CD8-positive, alpha-beta memory T cell (primary cell): ENCODE measurements at regions not wholly inside any gene's neighbourhood (a gene's known extent, or its start where the extent isn't known, plus 50 kb on each side); places are given as distances from the start of the nearest gene placed in this dataset.

ENCODE experiments used
- CTCF ChIA-PET: fragments of 350-600 bp; sonication (Branson Sonifier 250); formaldehyde crosslinking; loops from one replicate; lab custom pipeline; 2021; ENCODE audit warnings: antibody characterized with exemption; lab: Charles Lee
- POLR2A ChIA-PET: fragments of 350-600 bp; sonication (Branson Sonifier 250); formaldehyde crosslinking; loops from one replicate; lab custom pipeline; 2021; ENCODE audit warnings: antibody characterized with exemption; lab: Charles Lee
- DNase-seq, 5 donors: peaks; one replicate each; pipeline versions ENCODE4 v3.0.0 to v3.0.0-alpha.2; 2020 to 2022; ENCODE audit warnings: mixed read lengths in 1 of 5
- H3K27ac ChIP-seq: one replicate; pipeline ENCODE4 v1.7.0; 2013; ENCODE audit warnings: low read depth, mild to moderate bottlenecking, low read length, moderate library complexity
- H3K27me3 ChIP-seq: 2 replicates; pipeline ENCODE4 v1.7.0; 2013; ENCODE audit warnings: low read length, mild to moderate bottlenecking; ENCODE audit not compliant: insufficient read depth, poor library complexity, severe bottlenecking
- H3K36me3 ChIP-seq: 2 replicates; pipeline ENCODE4 v1.7.0; 2013; ENCODE audit warnings: mild to moderate bottlenecking, low read length, moderate library complexity; ENCODE audit not compliant: insufficient read depth
- H3K4me1 ChIP-seq: 2 replicates; pipeline ENCODE4 v1.7.0; 2013; ENCODE audit warnings: mild to moderate bottlenecking, low read length, moderate library complexity; ENCODE audit not compliant: insufficient read depth
- H3K4me3 ChIP-seq: 2 replicates; pipeline ENCODE4 v1.7.0; 2013; ENCODE audit warnings: mild to moderate bottlenecking, low read length
- H3K9me3 ChIP-seq: 2 replicates; pipeline ENCODE4 v1.7.0; 2013; ENCODE audit warnings: mild to moderate bottlenecking, low read length
- H3K27ac Mint-ChIP-seq, 8 donors: one replicate each; pipeline ENCODE4 v1.8.0; 2020 to 2021; ENCODE audit warnings: mixed read lengths in 8 of 8, mild to moderate bottlenecking in 6 of 8, inconsistent platforms in 3 of 8, moderate library complexity in 3 of 8
- H3K27me3 Mint-ChIP-seq, 2 donors: one replicate each; pipeline ENCODE4 v1.8.0; 2020 to 2021; ENCODE audit warnings: mixed read lengths in 2 of 2, mild to moderate bottlenecking in 1 of 2, moderate library complexity in 1 of 2
- H3K36me3 Mint-ChIP-seq, 3 donors: one replicate each; pipeline ENCODE4 v1.8.0; 2020 to 2021; ENCODE audit warnings: mixed read lengths in 3 of 3, inconsistent platforms in 1 of 3, mild to moderate bottlenecking in 1 of 3
- H3K4me1 Mint-ChIP-seq, 3 donors: one replicate each; pipeline ENCODE4 v1.8.0; 2020 to 2021; ENCODE audit warnings: mixed read lengths in 3 of 3, inconsistent platforms in 1 of 3, mild to moderate bottlenecking in 1 of 3
- H3K4me3 Mint-ChIP-seq, 7 donors: one replicate each; pipeline ENCODE4 v1.8.0; 2020 to 2021; ENCODE audit warnings: mixed read lengths in 7 of 7, mild to moderate bottlenecking in 6 of 7, moderate library complexity in 4 of 7, inconsistent platforms in 2 of 7
- H3K9me3 Mint-ChIP-seq, 5 donors: one replicate each; pipeline ENCODE4 v1.8.0; 2020 to 2022; ENCODE audit warnings: mixed read lengths in 5 of 5, mild to moderate bottlenecking in 3 of 5, moderate library complexity in 2 of 5, inconsistent platforms in 1 of 5

- ChIA-PET POLR2A (no interaction called here), CTCF (no interaction called here)
- Mint-ChIP-seq H3K27ac (no peak overlapping the region), H3K36me3 (peaks cover 0 to 5% (median 0%) of the 10 kb centered on the region in 3 donors), H3K4me3 (peak overlapping the region in 1 of 7 donors; percentile 21), H3K27me3 (no peaks in the 10 kb centered on the region), H3K4me1 (peaks cover 0 to 4% (median 0%) of the 10 kb centered on the region in 3 donors), H3K9me3 (peaks cover 0 to 2% (median 0%) of the 10 kb centered on the region in 5 donors)
- Histone ChIP-seq H3K36me3 (no peaks in the 10 kb centered on the region), H3K27ac (no peak overlapping the region), H3K9me3 (no peaks in the 10 kb centered on the region), H3K4me1 (no peaks in the 10 kb centered on the region), H3K4me3 (no peak overlapping the region), H3K27me3 (no peaks in the 10 kb centered on the region)
- no peak for DNase-seq
Measured at GRCh38 chr11:112886434-112887370, 74.5 kb upstream of the NCAM1 start.

DNA sequence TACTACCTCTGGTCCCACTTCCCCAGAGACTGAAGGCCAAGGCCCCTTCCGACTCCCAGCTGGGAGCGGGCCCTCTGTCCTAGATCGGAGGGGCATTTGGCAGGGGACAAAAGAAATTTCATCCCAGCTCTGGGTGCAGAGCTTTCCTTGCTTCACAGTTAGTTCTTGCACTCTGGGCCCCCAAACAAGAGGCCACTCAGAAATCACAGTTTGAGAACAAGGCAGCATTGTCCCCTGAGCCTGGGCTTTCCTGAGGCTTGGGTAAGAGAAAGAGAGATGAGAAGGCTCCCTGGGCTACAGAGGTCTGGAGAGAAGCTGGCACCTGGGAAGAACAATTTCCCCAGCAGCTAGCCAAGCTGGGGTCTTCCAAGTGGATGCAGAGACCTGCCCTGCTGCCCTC, 71.8 kb upstream of the NCAM1 start:
- ChIA-PET CTCF (no interaction called here), POLR2A (no interaction called here)
- Histone ChIP-seq H3K4me1 (no peaks in the 10 kb centered on the region), H3K36me3 (no peaks in the 10 kb centered on the region), H3K4me3 (no peak overlapping the region), H3K9me3 (no peaks in the 10 kb centered on the region), H3K27me3 (no peaks in the 10 kb centered on the region), H3K27ac (no peak overlapping the region)
- Mint-ChIP-seq H3K27me3 (peaks cover 3 to 7% of the 10 kb centered on the region in 2 donors), H3K27ac (no peak overlapping the region), H3K4me1 (peaks cover 0 to 3% (median 0%) of the 10 kb centered on the region in 3 donors), H3K4me3 (no peak overlapping the region), H3K36me3 (peaks cover 0 to 5% (median 0%) of the 10 kb centered on the region in 3 donors), H3K9me3 (peaks cover 0 to 2% (median 0%) of the 10 kb centered on the region in 5 donors)
- DNase-seq: no peak

GRCh38 chr11:112899235-112900006, 61.8 kb upstream of the NCAM1 start:
- Histone ChIP-seq H3K27me3 (no peaks in the 10 kb centered on the region), H3K4me1 (no peaks in the 10 kb centered on the region), H3K27ac (no peak overlapping the region), H3K4me3 (no peak overlapping the region), H3K9me3 (no peaks in the 10 kb centered on the region), H3K36me3 (no peaks in the 10 kb centered on the region)
- no peak overlapping the region for H3K27ac Mint-ChIP-seq
- peaks cover 0 to 6% (median 0%) of the 10 kb centered on the region in 5 donors for H3K9me3 Mint-ChIP-seq
- CTCF ChIA-PET: no interaction called here
- no peak overlapping the region for H3K4me3 Mint-ChIP-seq
- peaks cover 0 to 4% (median 3%) of the 10 kb centered on the region in 3 donors for H3K36me3 Mint-ChIP-seq
- DNase-seq: no peak
- peaks cover 0 to 1% of the 10 kb centered on the region in 2 donors for H3K27me3 Mint-ChIP-seq
- POLR2A ChIA-PET: no interaction called here
- no peaks in the 10 kb centered on the region for H3K4me1 Mint-ChIP-seq

GRCh38 chr11:112901924-112902323, 59.3 kb upstream of the NCAM1 start:
- ChIA-PET CTCF (no interaction called here), POLR2A (no interaction called here)
- Mint-ChIP-seq H3K9me3 (peaks cover 0 to 6% (median 0%) of the 10 kb centered on the region in 5 donors), H3K4me3 (no peak overlapping the region), H3K27ac (no peak overlapping the region), H3K27me3 (peaks cover 0 to 1% of the 10 kb centered on the region in 2 donors), H3K4me1 (no peaks in the 10 kb centered on the region), H3K36me3 (peaks cover 0 to 4% (median 3%) of the 10 kb centered on the region in 3 donors)
- no peaks in the 10 kb centered on the region for H3K9me3 ChIP-seq
- no peak for DNase-seq
- H3K4me3 ChIP-seq: no peak overlapping the region
- no peaks in the 10 kb centered on the region for H3K27me3 ChIP-seq
- H3K27ac ChIP-seq: no peak overlapping the region
- no peaks in the 10 kb centered on the region for H3K36me3 ChIP-seq
- no peaks in the 10 kb centered on the region for H3K4me1 ChIP-seq

DNA sequence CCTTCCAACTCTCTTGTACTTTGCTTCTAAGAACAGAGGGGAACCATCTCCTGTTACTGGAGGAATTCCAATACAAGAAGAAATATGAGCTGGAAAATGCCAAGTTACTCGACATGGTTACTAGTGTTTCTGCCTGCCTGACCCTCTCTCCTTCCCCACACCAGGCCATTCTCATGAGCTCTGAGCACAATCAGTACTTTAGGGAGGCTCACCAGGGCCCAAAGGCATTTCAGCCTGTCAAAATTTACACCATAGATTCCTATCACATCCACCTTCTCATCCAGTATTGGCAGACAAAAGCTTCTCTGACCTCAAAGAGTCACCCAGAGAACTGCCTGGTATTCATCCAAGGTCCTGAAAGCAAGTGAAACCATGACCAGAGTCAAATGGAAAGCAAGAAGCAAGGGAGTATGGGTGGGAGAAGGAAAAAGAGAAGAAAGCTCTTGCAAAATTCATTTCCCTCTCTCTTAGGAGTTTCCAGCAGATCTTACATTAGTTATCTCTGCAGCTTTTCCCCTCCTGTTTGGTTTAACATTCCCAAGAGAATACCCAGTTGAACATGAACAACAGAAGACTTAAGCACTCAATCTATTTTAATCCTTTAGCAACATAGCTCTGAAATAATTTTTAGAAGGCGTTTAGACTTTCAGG, 58.7 kb upstream of the NCAM1 start:
- no peaks in the 10 kb centered on the region for H3K4me1 Mint-ChIP-seq
- H3K27ac Mint-ChIP-seq: no peak overlapping the region
- H3K27ac ChIP-seq: no peak overlapping the region
- peaks cover 0 to 6% (median 0%) of the 10 kb centered on the region in 5 donors for H3K9me3 Mint-ChIP-seq
- no peaks in the 10 kb centered on the region for H3K36me3 ChIP-seq
- CTCF ChIA-PET: no interaction called here
- DNase-seq: no peak
- no peaks in the 10 kb centered on the region for H3K4me1 ChIP-seq
- peaks cover 0 to 2% of the 10 kb centered on the region in 2 donors for H3K27me3 Mint-ChIP-seq
- POLR2A ChIA-PET: no interaction called here
- H3K4me3 ChIP-seq: no peak overlapping the region
- no peaks in the 10 kb centered on the region for H3K27me3 ChIP-seq
- H3K36me3 Mint-ChIP-seq: peaks cover 0 to 4% (median 3%) of the 10 kb centered on the region in 3 donors
- no peak overlapping the region for H3K4me3 Mint-ChIP-seq
- H3K9me3 ChIP-seq: no peaks in the 10 kb centered on the region

DNA sequence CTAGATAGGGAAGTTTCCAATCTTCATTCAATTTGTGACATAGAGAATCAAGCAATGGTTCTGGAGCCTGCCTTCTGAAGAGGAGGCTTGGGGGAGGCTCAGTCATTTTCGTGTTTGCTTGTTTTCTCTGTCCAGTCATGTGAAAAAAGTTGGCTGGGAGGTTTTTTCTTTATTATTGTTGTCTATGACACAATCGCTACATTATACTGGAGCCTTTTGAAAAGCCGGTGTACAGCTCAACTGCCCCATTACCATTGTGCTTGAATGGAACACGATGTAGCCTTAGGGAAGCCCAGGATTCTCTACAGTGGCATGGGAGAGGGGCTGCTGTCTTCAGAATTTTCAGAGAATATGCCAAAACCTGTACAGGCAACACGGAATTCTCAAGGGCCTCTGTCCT, 57.9 kb upstream of the NCAM1 start:
- H3K4me1 Mint-ChIP-seq: no peaks in the 10 kb centered on the region
- no peaks in the 10 kb centered on the region for H3K9me3 ChIP-seq
- peaks cover 0 to 3% (median 3%) of the 10 kb centered on the region in 3 donors for H3K36me3 Mint-ChIP-seq
- no peak overlapping the region for H3K4me3 Mint-ChIP-seq
- no peak for DNase-seq
- no peaks in the 10 kb centered on the region for H3K36me3 ChIP-seq
- H3K4me1 ChIP-seq: no peaks in the 10 kb centered on the region
- ChIA-PET POLR2A (no interaction called here), CTCF (no interaction called here)
- H3K9me3 Mint-ChIP-seq: peaks cover 0 to 3% (median 0%) of the 10 kb centered on the region in 5 donors
- H3K4me3 ChIP-seq: no peak overlapping the region
- H3K27ac ChIP-seq: no peak overlapping the region
- peaks cover 0 to 8% of the 10 kb centered on the region in 2 donors for H3K27me3 Mint-ChIP-seq
- no peak overlapping the region for H3K27ac Mint-ChIP-seq
- H3K27me3 ChIP-seq: no peaks in the 10 kb centered on the region

DNA sequence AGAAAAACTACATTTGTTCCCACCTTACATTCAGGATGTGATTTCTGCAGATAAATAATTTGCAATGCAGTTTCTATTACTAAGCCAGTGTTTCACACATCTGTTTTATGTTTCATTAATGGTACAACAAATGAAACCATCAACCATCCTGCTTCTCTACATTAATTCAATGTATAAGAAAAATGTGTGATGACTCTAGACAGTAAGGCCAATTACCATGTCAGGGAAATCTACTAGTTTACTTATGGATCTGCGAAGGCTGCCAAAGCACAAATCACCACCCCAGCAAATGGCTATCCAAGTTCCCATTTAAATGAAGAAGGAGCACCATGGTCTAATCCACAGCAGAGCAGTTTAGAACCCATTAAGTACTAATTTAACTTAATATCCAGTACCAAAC, 50.1 kb upstream of the NCAM1 start:
- ChIA-PET CTCF (no interaction called here), POLR2A (no interaction called here)
- no peak overlapping the region for H3K27ac ChIP-seq
- no peaks in the 10 kb centered on the region for H3K4me1 ChIP-seq
- DNase-seq: no peak
- H3K36me3 ChIP-seq: no peaks in the 10 kb centered on the region
- Mint-ChIP-seq H3K9me3 (no peaks in the 10 kb centered on the region), H3K27ac (no peak overlapping the region), H3K4me3 (no peak overlapping the region), H3K27me3 (peaks cover 0 to 8% of the 10 kb centered on the region in 2 donors), H3K4me1 (no peaks in the 10 kb centered on the region), H3K36me3 (no peaks in the 10 kb centered on the region)
- no peaks in the 10 kb centered on the region for H3K27me3 ChIP-seq
- H3K9me3 ChIP-seq: no peaks in the 10 kb centered on the region
- no peak overlapping the region for H3K4me3 ChIP-seq
